Aorta (tissue), 5 donors: ENCODE measurements at regions not wholly inside any gene's neighbourhood (a gene's known extent, or its start where the extent isn't known, plus 50 kb on each side); places are given as distances from the start of the nearest gene placed in this dataset.
"Not testable (repeated sequence)": the region's sequence is repeated elsewhere in the genome, so short reads cannot be mapped to it uniquely, and the experiment has no call there.

Experiments used
- ATAC-seq: fragments of 200-7000 bp; cut with Tn5 transposase; one replicate; pipeline ENCODE4 v1.9.1; 2022; ENCODE audit warnings: moderate library complexity; ENCODE audit not compliant: low FRiP score
- DNase-seq, 2 donors: peaks; one replicate each; pipeline ENCODE4 v3.0.0-alpha.2; 2020
- H3K27ac ChIP-seq, 2 donors: one replicate each; pipeline ENCODE4 v1.5.1; 2013; ENCODE audit warnings: low read length in 2 of 2, mild to moderate bottlenecking in 2 of 2, moderate library complexity in 2 of 2, control low read depth in 1 of 2, inconsistent platforms in 1 of 2, low read depth in 1 of 2
- H3K27me3 ChIP-seq, 2 donors: one replicate each; pipeline ENCODE4 v1.6.1; 2013; ENCODE audit warnings: control low read depth in 1 of 2, low read length in 1 of 2, mild to moderate bottlenecking in 1 of 2, moderate library complexity in 1 of 2; ENCODE audit not compliant: insufficient read depth in 2 of 2, control insufficient read depth in 1 of 2
- H3K36me3 ChIP-seq, 2 donors: one replicate each; pipeline ENCODE4 v1.6.1; 2013; ENCODE audit warnings: control low read depth in 1 of 2, low read length in 1 of 2, mild to moderate bottlenecking in 1 of 2; ENCODE audit not compliant: insufficient read depth in 2 of 2, control insufficient read depth in 1 of 2
- H3K4me1 ChIP-seq, 2 donors: one replicate each; pipeline ENCODE4 v1.6.1; 2013; ENCODE audit warnings: low read length in 2 of 2, control low read depth in 1 of 2, mild to moderate bottlenecking in 1 of 2, moderate library complexity in 1 of 2; ENCODE audit not compliant: insufficient read depth in 2 of 2, control insufficient read depth in 1 of 2
- H3K4me3 ChIP-seq, 2 donors: one replicate each; pipeline ENCODE4 v1.5.1; 2013; ENCODE audit warnings: low read length in 2 of 2, control low read depth in 1 of 2, mild to moderate bottlenecking in 1 of 2
- H3K9me3 ChIP-seq: one replicate; pipeline ENCODE4 v1.6.1; 2013; ENCODE audit warnings: mild to moderate bottlenecking, low read length; ENCODE audit not compliant: control insufficient read depth
- WGBS, 2 donors: extraction: QIAGEN DNeasy Blood & Tissue Kit; methylation state at CpG; one replicate each; pipeline ENCODE4 v1.1.7; 2013; 5-methylcytosine and 5-hydroxymethylcytosine counted together
- intact Hi-C, 2 donors: fragments of 100-400 bp; cut with DNase I; formaldehyde crosslinking; loops; one replicate each; pipeline versions ENCODE4 v1.14.2 to v1.15.0; 2022
- donor health status: healthy with polysubstance abuse.
- donor health status: Bipolar disorder and iron deficiency.
- donor health status: DM: no; HTN: no; CAD: no.
- donor health status: DM: no; HTN: no; CAD: no.
- donor health status: DM: yes; HTN: yes; CAD: no.

- Histone ChIP-seq H3K36me3 (no peaks in the 10 kb centered on the region), H3K4me3 (no peak overlapping the region), H3K27ac (no peak overlapping the region), H3K4me1 (no peaks in the 10 kb centered on the region), H3K27me3 (no peaks in the 10 kb centered on the region), H3K9me3 (no peaks in the 10 kb centered on the region)
- intact Hi-C loops: no loop called here
- DNase-seq: no peak
- ATAC-seq: no peak
- 91 to 92% methylated on average over 5 of the region's 5 CpGs for WGBS, 2 donors
Measured at GRCh38 chr1:219074084-219074728, 99.5 kb upstream of the LYPLAL1 start.

GRCh38 chr1:219075121-219075879 lies 98.4 kb upstream of the LYPLAL1 start:
- Histone ChIP-seq H3K9me3 (no peaks in the 10 kb centered on the region), H3K36me3 (no peaks in the 10 kb centered on the region), H3K4me1 (no peaks in the 10 kb centered on the region), H3K4me3 (no peak overlapping the region), H3K27me3 (no peaks in the 10 kb centered on the region), H3K27ac (no peak overlapping the region)
- DNase-seq: no peak
- WGBS, 2 donors: 76 to 84% methylated on average over 2 of the region's 2 CpGs
- no peak for ATAC-seq
- intact Hi-C loops: no loop called here

DNA sequence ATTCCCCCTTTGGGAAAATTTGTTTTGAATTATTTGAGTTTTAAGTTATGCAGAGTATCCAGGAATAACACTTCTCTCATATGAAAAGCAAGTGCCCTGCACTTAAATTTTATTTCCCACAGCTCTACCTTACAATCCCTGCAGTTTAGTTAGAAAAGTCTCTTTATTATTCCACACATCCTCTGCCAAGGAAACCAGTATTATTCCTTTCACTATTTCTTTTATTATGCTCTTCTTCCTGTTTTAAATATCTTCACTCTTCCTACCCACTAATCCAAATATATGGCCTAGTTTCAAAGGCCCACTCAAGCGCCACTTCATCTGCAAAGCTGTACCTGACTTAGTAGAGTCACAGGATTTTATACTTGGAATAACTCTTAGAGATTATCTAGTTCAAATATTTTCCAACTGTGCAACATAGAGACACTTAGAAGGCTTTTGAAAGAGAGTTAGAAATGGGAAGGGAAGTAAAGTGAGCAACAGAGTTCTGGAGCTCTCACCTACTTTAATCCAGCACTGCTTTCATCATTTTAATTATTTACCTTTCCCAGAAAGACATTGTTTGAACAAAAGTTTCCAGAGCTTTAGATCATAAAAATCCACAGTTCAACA lies 97.2 kb upstream of the LYPLAL1 start:
- no peak overlapping the region for H3K27ac ChIP-seq
- ATAC-seq (no peak), DNase-seq (no peak)
- no peaks in the 10 kb centered on the region for H3K9me3 ChIP-seq
- no peak overlapping the region for H3K4me3 ChIP-seq
- no peaks in the 10 kb centered on the region for H3K27me3 ChIP-seq
- intact Hi-C loops: no loop called here
- WGBS, 2 donors: 51 to 60% methylated on average over 1 of the region's 1 CpG
- H3K4me1 ChIP-seq: no peaks in the 10 kb centered on the region
- H3K36me3 ChIP-seq: no peaks in the 10 kb centered on the region

DNA sequence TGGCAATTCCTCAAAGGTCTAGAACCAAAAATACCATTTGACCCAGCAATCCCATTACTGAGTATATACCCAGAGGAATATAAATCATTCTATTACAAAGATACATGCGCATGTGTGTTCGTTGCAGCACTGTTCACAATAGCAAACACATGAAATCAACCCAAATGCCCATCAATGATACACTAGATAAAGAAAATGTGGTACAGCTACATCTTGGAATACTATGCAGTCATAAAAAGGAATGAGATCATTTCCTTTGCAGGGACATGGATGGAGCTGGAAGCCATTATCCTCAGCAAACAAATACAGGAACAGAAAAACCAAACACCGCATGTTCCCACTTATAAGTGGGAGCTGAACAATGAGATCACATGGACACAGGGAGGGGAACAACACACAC lies 95.9 kb upstream of the LYPLAL1 start:
- H3K9me3 ChIP-seq, H3K4me1 ChIP-seq, ATAC-seq, intact Hi-C loops, H3K27ac ChIP-seq, H3K27me3 ChIP-seq, H3K36me3 ChIP-seq, DNase-seq, H3K4me3 ChIP-seq: not testable (repeated sequence)
- 94 to 96% methylated on average over 3 of the region's 3 CpGs for WGBS, 2 donors

DNA sequence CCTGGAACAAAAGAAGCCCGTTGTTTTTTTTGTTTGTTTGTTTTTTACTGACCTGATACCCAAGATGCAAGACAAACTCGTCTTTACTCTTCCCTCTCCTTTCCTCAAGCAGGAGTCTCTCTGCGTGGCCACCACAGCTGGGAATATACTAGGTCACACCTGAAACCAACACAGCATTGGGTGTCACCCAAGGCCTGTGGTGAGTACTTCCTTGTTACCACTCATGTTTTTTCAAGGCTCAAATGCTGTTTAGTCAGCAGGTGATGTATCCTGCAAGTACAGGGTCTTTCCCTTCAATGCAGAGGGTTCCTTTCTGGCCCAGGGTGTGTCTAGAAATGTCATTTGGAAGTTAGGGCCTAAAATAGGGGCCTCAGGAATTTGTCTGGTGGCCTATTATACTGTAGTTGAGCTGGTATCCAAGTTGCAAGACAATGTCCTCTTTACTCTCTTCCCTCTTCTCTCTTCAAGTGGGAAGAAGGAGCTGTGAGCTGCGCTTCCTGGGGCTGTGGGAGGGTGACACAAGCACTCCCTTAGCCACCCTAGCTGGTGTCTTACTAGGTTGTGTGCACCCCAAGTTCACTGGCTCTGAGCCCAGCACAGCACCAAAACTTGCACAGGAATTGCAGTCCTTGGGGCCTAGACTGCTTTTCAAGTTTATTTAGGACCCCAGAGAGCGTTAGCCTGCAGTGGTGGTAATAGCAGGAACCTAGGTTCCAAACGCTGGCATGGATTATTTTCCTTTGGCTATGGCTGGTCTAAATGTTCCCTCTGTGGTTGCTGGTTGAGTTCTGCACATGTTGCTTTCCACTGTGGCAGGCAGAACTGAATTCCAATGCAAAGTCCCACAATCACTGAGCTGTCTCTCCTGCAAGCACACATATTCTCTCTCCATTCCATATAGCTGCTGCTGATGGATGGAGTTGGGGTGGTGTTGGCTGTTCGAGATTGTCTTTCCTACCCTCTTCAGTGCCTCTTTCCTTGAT lies 91.4 kb upstream of the LYPLAL1 start:
- H3K4me3 ChIP-seq: no peak overlapping the region
- ATAC-seq (no peak), DNase-seq (no peak)
- no peak overlapping the region for H3K27ac ChIP-seq
- no peaks in the 10 kb centered on the region for H3K36me3 ChIP-seq
- 88 to 92% methylated on average over 7 of the region's 7 CpGs for WGBS, 2 donors
- no peaks in the 10 kb centered on the region for H3K27me3 ChIP-seq
- no peaks in the 10 kb centered on the region for H3K9me3 ChIP-seq
- no peaks in the 10 kb centered on the region for H3K4me1 ChIP-seq
- intact Hi-C loops: no loop called here

DNA sequence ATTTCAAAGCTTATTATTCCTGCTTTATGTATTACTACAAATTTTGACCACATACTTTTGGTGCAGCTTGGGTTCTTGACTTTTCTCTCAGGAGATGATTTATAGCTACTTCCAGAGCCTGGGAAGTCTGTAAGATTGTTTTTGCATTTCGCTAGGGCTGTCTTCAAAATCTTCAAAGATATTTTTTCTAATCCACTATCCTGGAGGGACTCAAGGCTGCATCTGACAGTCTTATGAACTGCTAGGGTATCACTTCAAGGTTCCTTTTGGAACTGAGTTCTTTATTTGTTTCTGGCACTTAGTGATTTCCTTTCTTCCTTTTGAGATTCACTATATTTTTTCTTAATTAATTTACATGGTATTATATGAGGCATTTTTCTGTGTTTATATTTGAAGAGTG lies 90.0 kb upstream of the LYPLAL1 start:
- H3K36me3 ChIP-seq: no peaks in the 10 kb centered on the region
- ATAC-seq: no peak
- WGBS, 2 donors: 90 to 93% methylated on average over 1 of the region's 1 CpG
- H3K9me3 ChIP-seq: no peaks in the 10 kb centered on the region
- H3K4me1 ChIP-seq: no peaks in the 10 kb centered on the region
- no peak overlapping the region for H3K4me3 ChIP-seq
- H3K27me3 ChIP-seq: no peaks in the 10 kb centered on the region
- H3K27ac ChIP-seq: no peak overlapping the region
- intact Hi-C loops: no loop called here
- no peak for DNase-seq

DNA sequence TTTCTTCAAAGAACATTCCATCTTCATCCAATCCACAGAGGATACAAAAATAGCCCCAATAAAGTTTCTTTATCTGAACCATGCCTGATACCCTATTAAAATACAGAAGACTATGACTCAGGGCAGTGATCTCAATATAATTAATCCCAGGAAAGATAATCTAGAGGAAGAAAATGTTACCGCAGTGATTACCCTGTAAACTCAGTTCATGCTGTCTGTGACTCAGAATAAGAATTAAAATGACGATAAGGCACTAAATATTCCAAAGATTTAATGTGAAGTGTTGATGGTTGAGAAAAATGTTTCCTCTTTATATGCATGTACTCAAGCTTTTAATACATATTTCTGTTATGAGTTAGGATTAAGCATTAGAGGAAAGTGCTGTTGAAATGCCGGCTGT lies 88.6 kb upstream of the LYPLAL1 start:
- intact Hi-C loops: no loop called here
- no peaks in the 10 kb centered on the region for H3K36me3 ChIP-seq
- no peak for DNase-seq
- H3K9me3 ChIP-seq: no peaks in the 10 kb centered on the region
- WGBS, 2 donors: 52 to 73% methylated on average over 3 of the region's 3 CpGs
- no peaks in the 10 kb centered on the region for H3K4me1 ChIP-seq
- no peak overlapping the region for H3K27ac ChIP-seq
- no peak overlapping the region for H3K4me3 ChIP-seq
- no peaks in the 10 kb centered on the region for H3K27me3 ChIP-seq
- no peak for ATAC-seq

- Histone ChIP-seq H3K27ac (no peak overlapping the region), H3K36me3 (no peaks in the 10 kb centered on the region), H3K27me3 (no peaks in the 10 kb centered on the region), H3K4me3 (no peak overlapping the region), H3K4me1 (no peaks in the 10 kb centered on the region), H3K9me3 (no peaks in the 10 kb centered on the region)
- no peak for ATAC-seq
- intact Hi-C loops: no loop called here
- WGBS, 2 donors: 92% methylated on average over 1 of the region's 1 CpG
- DNase-seq: no peak
Measured at GRCh38 chr1:219085988-219086387, 87.7 kb upstream of the LYPLAL1 start.
